PC-3 (cell line): ENCODE measurements at regions not wholly inside any gene's neighbourhood (a gene's known extent, or its start where the extent isn't known, plus 50 kb on each side); places are given as distances from the start of the nearest gene placed in this dataset.

Experiments
- ATAC-seq: fragments of 200-7000 bp; cut with Tn5 transposase; 2 replicates; pipeline ENCODE4 v1.9.1; 2020; ENCODE audit warnings: mild to moderate bottlenecking, moderate library complexity
- BruUV-seq: library from RNA; stranded (reverse); fragments of 400-500 nt; replicated peaks from 2 replicates; lab custom pipeline; 2021; lab: Mats Ljungman, UMichigan
- CTCF ChIA-PET: fragments of 300-600 bp; sonication (Branson Sonifier 250); formaldehyde crosslinking; loops from one replicate; lab custom pipeline; 2022; ENCODE audit warnings: antibody characterized with exemption; lab: Charles Lee
- POLR2A ChIA-PET: fragments of 300-600 bp; sonication (Branson Sonifier 250); formaldehyde crosslinking; loops from one replicate; lab custom pipeline; 2022; ENCODE audit warnings: antibody characterized with exemption; ENCODE audit not compliant: unreplicated experiment; lab: Charles Lee
- DNase-seq: peaks from one replicate; pipeline ENCODE4 v3.0.0-alpha.2; 2015
- H2AFZ ChIP-seq: fragments of 300-600 bp; sonication (generic); 2 replicates; pipeline ENCODE4 v1.6.0; 2016; ENCODE audit warnings: antibody characterized with exemption, low read length
- H3F3A ChIP-seq: fragments of 300-600 bp; sonication (generic); one replicate; pipeline ENCODE4 v1.6.0; 2017; ENCODE audit warnings: antibody characterized with exemption, low read length, control low read depth, mild to moderate bottlenecking; ENCODE audit not compliant: unreplicated experiment
- H3K27ac ChIP-seq: fragments of 300-600 bp; sonication (generic); 2 replicates; pipeline ENCODE4 v1.5.1; 2016; ENCODE audit warnings: mild to moderate bottlenecking, low read length
- H3K27me3 ChIP-seq: fragments of 300-600 bp; sonication (generic); 2 replicates; pipeline ENCODE4 v1.6.1; 2016; ENCODE audit warnings: low read length, mixed read lengths
- H3K36me3 ChIP-seq: fragments of 300-600 bp; sonication (generic); 2 replicates; pipeline ENCODE4 v1.6.1; 2016; ENCODE audit warnings: low read depth, mixed run types, low read length, mixed read lengths
- H3K4me1 ChIP-seq: fragments of 300-600 bp; sonication (generic); 2 replicates; pipeline ENCODE4 v1.5.1; 2016; ENCODE audit warnings: low read length; ENCODE audit not compliant: insufficient read depth
- H3K4me2 ChIP-seq: fragments of 300-600 bp; sonication (generic); 2 replicates; pipeline ENCODE4 v1.6.0; 2016; ENCODE audit warnings: low read length
- H3K4me3 ChIP-seq: fragments of 300-600 bp; sonication (generic); 2 replicates; pipeline ENCODE4 v1.5.1; 2016; ENCODE audit warnings: mild to moderate bottlenecking, low read length, mixed read lengths
- H3K79me2 ChIP-seq: fragments of 300-600 bp; sonication (generic); 2 replicates; pipeline ENCODE4 v1.6.1; 2017; ENCODE audit warnings: low read length, mixed read lengths
- H3K9ac ChIP-seq: fragments of 300-600 bp; sonication (generic); 2 replicates; pipeline ENCODE4 v1.6.0; 2016; ENCODE audit warnings: mild to moderate bottlenecking, low read length
- H3K9me2 ChIP-seq: fragments of 300-600 bp; sonication (generic); replicated peaks from 2 replicates; pipeline ENCODE4 v1.6.1; 2016; ENCODE audit warnings: mixed run types, low read length, mixed read lengths
- H3K9me3 ChIP-seq: fragments of 300-600 bp; sonication (generic); 2 replicates; pipeline ENCODE4 v1.6.1; 2016; ENCODE audit warnings: low read length, mixed read lengths
- H4K20me1 ChIP-seq: fragments of 300-600 bp; sonication (generic); 2 replicates; pipeline ENCODE4 v1.6.1; 2016; ENCODE audit warnings: low read length, mixed read lengths
- EZH2 ChIP-seq: fragments of 300-600 bp; sonication (generic); IDR thresholded peaks from one replicate; pipeline ENCODE4 v1.6.1; 2017; ENCODE audit warnings: antibody characterized with exemption, mild to moderate bottlenecking, low read length; ENCODE audit not compliant: unreplicated experiment
- EZH2phosphoT487 ChIP-seq: fragments of 300-600 bp; sonication (generic); IDR thresholded peaks from 2 replicates; pipeline ENCODE4 v1.6.1; 2018; ENCODE audit warnings: mild to moderate bottlenecking, antibody characterized with exemption, low read length, borderline replicate concordance
- intact Hi-C: fragments of 100-400 bp; cut with micrococcal nuclease; formaldehyde crosslinking; loops from 2 replicates; pipeline ENCODE4 v1.9.0; 2023
- TF ChIP-seq, protein P1 (sequence below): fragments of 300-600 bp; sonication (generic); conservative IDR thresholded peaks from 2 replicates; pipeline ENCODE4 v1.5.1; 2017; ENCODE audit warnings: antibody characterized with exemption, low read depth, mild to moderate bottlenecking, low read length

- ATAC-seq (peak; percentile 88), DNase-seq (peak; percentile 67)
- ChIA-PET CTCF (no interaction called here), POLR2A (interaction anchor here (0.6 kb wide), 1 partner anchor 51 kb away, joined by 3 read pairs; no protein-coding TSS in a partner anchor)
- Histone ChIP-seq H3K9me2 (no peaks in the 10 kb centered on the region), H3K27me3 (no peaks in the 10 kb centered on the region), H3K4me3 (no peak overlapping the region), H3K79me2 (no peaks in the 10 kb centered on the region), H4K20me1 (no peaks in the 10 kb centered on the region), H2AFZ (peak overlapping the region; percentile 41; the same call in 1 of the 2 replicates), H3K9me3 (no peaks in the 10 kb centered on the region), H3K36me3 (no peaks in the 10 kb centered on the region), H3F3A (no peaks in the 10 kb centered on the region), H3K4me2 (peak overlapping the region; percentile 59), H3K9ac (0 out of 2 replicates have a peak overlapping the region, but pooled peaks have one; percentile 3), H3K4me1 (peaks cover 12% of the 10 kb centered on the region), H3K27ac (no peak overlapping the region)
- intact Hi-C loops = no loop called here
- no peak for TF ChIP-seq EZH2
- TF ChIP-seq EZH2phosphoT487 = no peak
- BruUV-seq = no TSS peak
Measured at GRCh38 chr13:99124794-99125316, 75.8 kb upstream of the UBAC2 start.

DNA sequence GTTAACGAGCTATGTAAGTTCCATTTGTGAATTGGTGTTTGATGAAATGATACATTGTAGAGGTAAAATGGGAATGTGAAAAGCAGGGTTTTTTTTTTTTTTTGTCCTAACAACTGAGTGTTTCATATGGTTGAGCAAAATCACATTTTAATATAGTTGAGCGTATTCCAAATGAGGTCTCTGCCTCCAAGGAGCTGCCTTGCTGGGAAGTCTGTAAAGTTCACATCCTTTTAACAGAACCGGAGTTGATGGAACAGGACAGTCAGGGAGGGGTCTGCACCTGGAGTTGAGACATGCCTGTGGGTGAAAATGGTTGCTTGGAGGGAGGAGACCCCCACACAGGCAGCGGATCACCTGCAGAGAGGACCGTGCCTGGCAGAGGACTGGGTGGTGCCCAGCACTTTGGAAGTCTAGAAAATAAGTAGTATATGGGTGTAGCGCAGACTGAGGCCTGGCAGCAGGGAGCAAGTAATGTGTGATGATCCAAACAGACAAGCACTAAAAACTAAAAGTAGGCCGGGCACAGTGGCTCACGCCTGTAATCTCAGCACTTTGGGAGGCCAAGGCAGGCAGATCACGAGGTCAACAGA is 75.2 kb upstream of the UBAC2 start:
- no TSS peak for BruUV-seq
- H3K9ac ChIP-seq = 0 out of 2 replicates have a peak overlapping the region, but pooled peaks have one; percentile 3
- ChIA-PET CTCF (no interaction called here), POLR2A (interaction anchor here (0.6 kb wide), 1 partner anchor 51 kb away, joined by 3 read pairs; no protein-coding TSS in a partner anchor)
- H3F3A ChIP-seq = no peaks in the 10 kb centered on the region
- no peaks in the 10 kb centered on the region for H3K36me3 ChIP-seq
- H4K20me1 ChIP-seq = no peaks in the 10 kb centered on the region
- peak overlapping the region; percentile 59 for H3K4me2 ChIP-seq
- H3K27me3 ChIP-seq = no peaks in the 10 kb centered on the region
- H3K79me2 ChIP-seq = no peaks in the 10 kb centered on the region
- no peak for DNase-seq
- peak overlapping the region; percentile 5; the same call in 1 of the 2 replicates for H2AFZ ChIP-seq
- H3K4me3 ChIP-seq = no peak overlapping the region
- H3K9me2 ChIP-seq = no peaks in the 10 kb centered on the region
- TF ChIP-seq EZH2phosphoT487 (no peak), EZH2 (no peak)
- TF ChIP-seq, protein P1, sequence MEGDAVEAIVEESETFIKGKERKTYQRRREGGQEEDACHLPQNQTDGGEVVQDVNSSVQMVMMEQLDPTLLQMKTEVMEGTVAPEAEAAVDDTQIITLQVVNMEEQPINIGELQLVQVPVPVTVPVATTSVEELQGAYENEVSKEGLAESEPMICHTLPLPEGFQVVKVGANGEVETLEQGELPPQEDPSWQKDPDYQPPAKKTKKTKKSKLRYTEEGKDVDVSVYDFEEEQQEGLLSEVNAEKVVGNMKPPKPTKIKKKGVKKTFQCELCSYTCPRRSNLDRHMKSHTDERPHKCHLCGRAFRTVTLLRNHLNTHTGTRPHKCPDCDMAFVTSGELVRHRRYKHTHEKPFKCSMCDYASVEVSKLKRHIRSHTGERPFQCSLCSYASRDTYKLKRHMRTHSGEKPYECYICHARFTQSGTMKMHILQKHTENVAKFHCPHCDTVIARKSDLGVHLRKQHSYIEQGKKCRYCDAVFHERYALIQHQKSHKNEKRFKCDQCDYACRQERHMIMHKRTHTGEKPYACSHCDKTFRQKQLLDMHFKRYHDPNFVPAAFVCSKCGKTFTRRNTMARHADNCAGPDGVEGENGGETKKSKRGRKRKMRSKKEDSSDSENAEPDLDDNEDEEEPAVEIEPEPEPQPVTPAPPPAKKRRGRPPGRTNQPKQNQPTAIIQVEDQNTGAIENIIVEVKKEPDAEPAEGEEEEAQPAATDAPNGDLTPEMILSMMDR = no peak
- no peaks in the 10 kb centered on the region for H3K9me3 ChIP-seq
- intact Hi-C loops = no loop called here
- peaks cover 12% of the 10 kb centered on the region for H3K4me1 ChIP-seq
- no peak for ATAC-seq
- no peak overlapping the region for H3K27ac ChIP-seq

GRCh38 chr13:99126821-99127220 is 73.8 kb upstream of the UBAC2 start:
- no peak overlapping the region for H3K4me3 ChIP-seq
- no peak overlapping the region for H3K4me2 ChIP-seq
- intact Hi-C loops = no loop called here
- no peaks in the 10 kb centered on the region for H3K27me3 ChIP-seq
- peaks cover 12% of the 10 kb centered on the region for H3K4me1 ChIP-seq
- no peak for TF ChIP-seq EZH2phosphoT487
- TF ChIP-seq EZH2 = no peak
- TF ChIP-seq, protein P1 = no peak
- ATAC-seq = no peak
- H4K20me1 ChIP-seq = no peaks in the 10 kb centered on the region
- no peak overlapping the region for H3K27ac ChIP-seq
- H3K79me2 ChIP-seq = no peaks in the 10 kb centered on the region
- no peaks in the 10 kb centered on the region for H3K9me2 ChIP-seq
- CTCF ChIA-PET = no interaction called here
- H2AFZ ChIP-seq = no peak overlapping the region
- H3K36me3 ChIP-seq = no peaks in the 10 kb centered on the region
- no peaks in the 10 kb centered on the region for H3K9me3 ChIP-seq
- BruUV-seq = no TSS peak
- no peak overlapping the region for H3K9ac ChIP-seq
- DNase-seq = no peak
- POLR2A ChIA-PET = no interaction called here
- H3F3A ChIP-seq = no peaks in the 10 kb centered on the region
